GM12878 (cell line): ENCODE measurements at regions not wholly inside any gene's neighbourhood (a gene's known extent, or its start where the extent isn't known, plus 50 kb on each side); places are given as distances from the start of the nearest gene placed in this dataset.

Experiments
- BRCA1 ChIP-seq: IDR thresholded peaks from 2 replicates; pipeline ENCODE4 v1.6.1; 2011; ENCODE audit warnings: low read depth, low read length, improper control_type of control experiment
- IRF4 ChIP-seq: IDR thresholded peaks from 2 replicates; pipeline ENCODE4 v1.6.1; 2011; ENCODE audit warnings: low read depth, low read length
- PKNOX1 ChIP-seq: fragments of 450-650 bp; IDR thresholded peaks from 2 replicates; pipeline ENCODE4 v1.6.1; 2016; ENCODE audit warnings: mild to moderate bottlenecking
- SIX5 ChIP-seq: IDR thresholded peaks from 2 replicates; pipeline ENCODE4 v1.6.1; 2011; ENCODE audit warnings: mild to moderate bottlenecking, low read depth, low read length, moderate library complexity; ENCODE audit not compliant: severe bottlenecking
- SREBF2 ChIP-seq: IDR thresholded peaks from 2 replicates; pipeline ENCODE4 v1.6.1; 2012; ENCODE audit warnings: mild to moderate bottlenecking, low read length
- TCF7 ChIP-seq: IDR thresholded peaks from 2 replicates; pipeline ENCODE4 v1.6.1; 2014; ENCODE audit warnings: antibody characterized with exemption, borderline replicate concordance
- USF1 ChIP-seq: IDR thresholded peaks from 2 replicates; pipeline ENCODE4 v1.6.1; 2011; ENCODE audit warnings: borderline replicate concordance, low read depth, mild to moderate bottlenecking, moderate library complexity, mixed read lengths, low read length; ENCODE audit not compliant: insufficient read depth; ENCODE audit errors: extremely low read length
- ZNF274 ChIP-seq: IDR thresholded peaks from one replicate; pipeline ENCODE4 v1.8.0; 2011; ENCODE audit not compliant: insufficient read length, insufficient read depth
- TF ChIP-seq, protein P1 (sequence below): fragments of 450-650 bp; IDR thresholded peaks from 2 replicates; pipeline ENCODE4 v1.6.1; 2018; ENCODE audit warnings: mild to moderate bottlenecking, low read depth, moderate library complexity; ENCODE audit not compliant: partially characterized antibody
- TF ChIP-seq, protein P2 (sequence below): IDR thresholded peaks from 2 replicates; pipeline ENCODE4 v1.6.1; 2012; ENCODE audit warnings: low read depth, low read length, improper control_type of control experiment
- TF ChIP-seq, protein P3 (sequence below): fragments of 450-650 bp; conservative IDR thresholded peaks from 2 replicates; pipeline ENCODE4 v1.6.1; 2017; ENCODE audit warnings: mild to moderate bottlenecking, moderate library complexity

DNA sequence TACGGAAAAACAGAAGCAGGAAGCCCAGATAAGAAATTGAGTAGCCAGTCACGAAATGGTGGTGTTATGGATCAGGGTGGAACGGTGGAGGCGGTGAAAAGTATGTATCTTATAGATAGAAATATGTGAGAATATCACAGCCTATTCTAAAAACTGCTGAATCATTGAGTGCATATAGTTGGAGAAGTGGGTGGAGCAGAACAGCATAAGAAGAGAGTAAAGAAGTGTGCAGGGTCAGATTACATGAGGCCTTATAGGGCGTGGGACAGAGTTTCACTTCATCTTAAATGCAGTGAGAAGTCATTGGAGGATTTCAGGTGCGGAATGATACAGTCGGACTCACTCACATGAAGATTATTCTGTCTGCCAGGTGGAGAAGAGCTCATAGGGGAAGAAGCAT, 293.1 kb downstream of the TRIML1 start (continued):
- TF ChIP-seq, protein P1, sequence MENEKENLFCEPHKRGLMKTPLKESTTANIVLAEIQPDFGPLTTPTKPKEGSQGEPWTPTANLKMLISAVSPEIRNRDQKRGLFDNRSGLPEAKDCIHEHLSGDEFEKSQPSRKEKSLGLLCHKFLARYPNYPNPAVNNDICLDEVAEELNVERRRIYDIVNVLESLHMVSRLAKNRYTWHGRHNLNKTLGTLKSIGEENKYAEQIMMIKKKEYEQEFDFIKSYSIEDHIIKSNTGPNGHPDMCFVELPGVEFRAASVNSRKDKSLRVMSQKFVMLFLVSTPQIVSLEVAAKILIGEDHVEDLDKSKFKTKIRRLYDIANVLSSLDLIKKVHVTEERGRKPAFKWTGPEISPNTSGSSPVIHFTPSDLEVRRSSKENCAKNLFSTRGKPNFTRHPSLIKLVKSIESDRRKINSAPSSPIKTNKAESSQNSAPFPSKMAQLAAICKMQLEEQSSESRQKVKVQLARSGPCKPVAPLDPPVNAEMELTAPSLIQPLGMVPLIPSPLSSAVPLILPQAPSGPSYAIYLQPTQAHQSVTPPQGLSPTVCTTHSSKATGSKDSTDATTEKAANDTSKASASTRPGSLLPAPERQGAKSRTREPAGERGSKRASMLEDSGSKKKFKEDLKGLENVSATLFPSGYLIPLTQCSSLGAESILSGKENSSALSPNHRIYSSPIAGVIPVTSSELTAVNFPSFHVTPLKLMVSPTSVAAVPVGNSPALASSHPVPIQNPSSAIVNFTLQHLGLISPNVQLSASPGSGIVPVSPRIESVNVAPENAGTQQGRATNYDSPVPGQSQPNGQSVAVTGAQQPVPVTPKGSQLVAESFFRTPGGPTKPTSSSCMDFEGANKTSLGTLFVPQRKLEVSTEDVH = no peak
- TF ChIP-seq SIX5 (no peak), IRF4 (no peak), TCF7 (no peak), USF1 (no peak), ZNF274 (no peak), SREBF2 (no peak), BRCA1 (no peak), PKNOX1 (no peak)
- TF ChIP-seq, protein P2, sequence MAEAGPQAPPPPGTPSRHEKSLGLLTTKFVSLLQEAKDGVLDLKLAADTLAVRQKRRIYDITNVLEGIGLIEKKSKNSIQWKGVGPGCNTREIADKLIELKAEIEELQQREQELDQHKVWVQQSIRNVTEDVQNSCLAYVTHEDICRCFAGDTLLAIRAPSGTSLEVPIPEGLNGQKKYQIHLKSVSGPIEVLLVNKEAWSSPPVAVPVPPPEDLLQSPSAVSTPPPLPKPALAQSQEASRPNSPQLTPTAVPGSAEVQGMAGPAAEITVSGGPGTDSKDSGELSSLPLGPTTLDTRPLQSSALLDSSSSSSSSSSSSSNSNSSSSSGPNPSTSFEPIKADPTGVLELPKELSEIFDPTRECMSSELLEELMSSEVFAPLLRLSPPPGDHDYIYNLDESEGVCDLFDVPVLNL = no peak
- TF ChIP-seq, protein P3, sequence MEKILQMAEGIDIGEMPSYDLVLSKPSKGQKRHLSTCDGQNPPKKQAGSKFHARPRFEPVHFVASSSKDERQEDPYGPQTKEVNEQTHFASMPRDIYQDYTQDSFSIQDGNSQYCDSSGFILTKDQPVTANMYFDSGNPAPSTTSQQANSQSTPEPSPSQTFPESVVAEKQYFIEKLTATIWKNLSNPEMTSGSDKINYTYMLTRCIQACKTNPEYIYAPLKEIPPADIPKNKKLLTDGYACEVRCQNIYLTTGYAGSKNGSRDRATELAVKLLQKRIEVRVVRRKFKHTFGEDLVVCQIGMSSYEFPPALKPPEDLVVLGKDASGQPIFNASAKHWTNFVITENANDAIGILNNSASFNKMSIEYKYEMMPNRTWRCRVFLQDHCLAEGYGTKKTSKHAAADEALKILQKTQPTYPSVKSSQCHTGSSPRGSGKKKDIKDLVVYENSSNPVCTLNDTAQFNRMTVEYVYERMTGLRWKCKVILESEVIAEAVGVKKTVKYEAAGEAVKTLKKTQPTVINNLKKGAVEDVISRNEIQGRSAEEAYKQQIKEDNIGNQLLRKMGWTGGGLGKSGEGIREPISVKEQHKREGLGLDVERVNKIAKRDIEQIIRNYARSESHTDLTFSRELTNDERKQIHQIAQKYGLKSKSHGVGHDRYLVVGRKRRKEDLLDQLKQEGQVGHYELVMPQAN = no peak
